Stimulated activated CD4-positive, alpha-beta T cell treated with anti-CD3 and anti-CD28 coated beads, Interleukin-2, amount 100 ng/mL, for 24 hours (primary cell): ENCODE measurements at regions not wholly inside any gene's neighbourhood (a gene's known extent, or its start where the extent isn't known, plus 50 kb on each side); places are given as distances from the start of the nearest gene placed in this dataset.

Experiments used
- DNase-seq, 2 donors: peaks; one replicate each; pipeline ENCODE4 v3.0.0-alpha.2; 2020

- no peak for DNase-seq
Measured at GRCh38 chr11:92386577-92386976, 162.0 kb downstream of the FAT3 start.

GRCh38 chr11:92387859-92388258, 163.2 kb downstream of the FAT3 start:
- DNase-seq: no peak

- DNase-seq: no peak
Measured at GRCh38 chr11:92388380-92388779, 163.8 kb downstream of the FAT3 start.

- no peak for DNase-seq
Measured at GRCh38 chr11:92390783-92391182, 166.2 kb downstream of the FAT3 start.

GRCh38 chr11:92391364-92391763, 166.7 kb downstream of the FAT3 start:
- DNase-seq: no peak

- DNase-seq: no peak
Measured at GRCh38 chr11:92391808-92392207, 167.2 kb downstream of the FAT3 start.

GRCh38 chr11:92393218-92393617, 168.6 kb downstream of the FAT3 start:
- no peak for DNase-seq

GRCh38 chr11:92396133-92396532, 171.5 kb downstream of the FAT3 start:
- no peak for DNase-seq

GRCh38 chr11:92397221-92397755, 172.7 kb downstream of the FAT3 start:
- DNase-seq: no peak

- no peak for DNase-seq
Measured at GRCh38 chr11:92399705-92400104, 175.1 kb downstream of the FAT3 start.

GRCh38 chr11:92401520-92401919, 176.9 kb downstream of the FAT3 start:
- DNase-seq: no peak

- no peak for DNase-seq
Measured at GRCh38 chr11:92406472-92406871, 181.9 kb downstream of the FAT3 start.

- DNase-seq: no peak
Measured at GRCh38 chr11:92409355-92409754, 184.7 kb downstream of the FAT3 start.

- DNase-seq: no peak
Measured at GRCh38 chr11:92409956-92410355, 185.3 kb downstream of the FAT3 start.

GRCh38 chr11:92410526-92410925, 185.9 kb downstream of the FAT3 start:
- DNase-seq: no peak

GRCh38 chr11:92411431-92411830, 186.8 kb downstream of the FAT3 start:
- no peak for DNase-seq

GRCh38 chr11:92413757-92414513, 189.3 kb downstream of the FAT3 start:
- DNase-seq: no peak

- DNase-seq: no peak
Measured at GRCh38 chr11:92416971-92417725, 192.5 kb downstream of the FAT3 start.

- DNase-seq: no peak
Measured at GRCh38 chr11:92423115-92424034, 198.8 kb downstream of the FAT3 start.

- DNase-seq: no peak
Measured at GRCh38 chr11:92424281-92424680, 199.7 kb downstream of the FAT3 start.

- no peak for DNase-seq
Measured at GRCh38 chr11:92425127-92425526, 200.5 kb downstream of the FAT3 start.

GRCh38 chr11:92432515-92432914, 207.9 kb downstream of the FAT3 start:
- DNase-seq: no peak
